Fibroblast of the aortic adventitia (primary cell): ENCODE measurements at regions not wholly inside any gene's neighbourhood (a gene's known extent, or its start where the extent isn't known, plus 50 kb on each side); places are given as distances from the start of the nearest gene placed in this dataset.

ENCODE experiments used
- DNase-seq: peaks from one replicate; pipeline ENCODE4 v3.0.0-alpha.2; 2010; ENCODE audit warnings: low read depth
- H3K4me3 ChIP-seq: 2 replicates; pipeline ENCODE4 v1.5.1; 2011; ENCODE audit warnings: low read depth, mild to moderate bottlenecking, control low read depth, low read length, moderate library complexity
- TF ChIP-seq, protein P1 (sequence below): IDR thresholded peaks from 2 replicates; pipeline ENCODE4 v1.5.1; 2011; ENCODE audit warnings: mild to moderate bottlenecking, low read length, control low read depth, inconsistent platforms; ENCODE audit not compliant: insufficient read depth

DNA sequence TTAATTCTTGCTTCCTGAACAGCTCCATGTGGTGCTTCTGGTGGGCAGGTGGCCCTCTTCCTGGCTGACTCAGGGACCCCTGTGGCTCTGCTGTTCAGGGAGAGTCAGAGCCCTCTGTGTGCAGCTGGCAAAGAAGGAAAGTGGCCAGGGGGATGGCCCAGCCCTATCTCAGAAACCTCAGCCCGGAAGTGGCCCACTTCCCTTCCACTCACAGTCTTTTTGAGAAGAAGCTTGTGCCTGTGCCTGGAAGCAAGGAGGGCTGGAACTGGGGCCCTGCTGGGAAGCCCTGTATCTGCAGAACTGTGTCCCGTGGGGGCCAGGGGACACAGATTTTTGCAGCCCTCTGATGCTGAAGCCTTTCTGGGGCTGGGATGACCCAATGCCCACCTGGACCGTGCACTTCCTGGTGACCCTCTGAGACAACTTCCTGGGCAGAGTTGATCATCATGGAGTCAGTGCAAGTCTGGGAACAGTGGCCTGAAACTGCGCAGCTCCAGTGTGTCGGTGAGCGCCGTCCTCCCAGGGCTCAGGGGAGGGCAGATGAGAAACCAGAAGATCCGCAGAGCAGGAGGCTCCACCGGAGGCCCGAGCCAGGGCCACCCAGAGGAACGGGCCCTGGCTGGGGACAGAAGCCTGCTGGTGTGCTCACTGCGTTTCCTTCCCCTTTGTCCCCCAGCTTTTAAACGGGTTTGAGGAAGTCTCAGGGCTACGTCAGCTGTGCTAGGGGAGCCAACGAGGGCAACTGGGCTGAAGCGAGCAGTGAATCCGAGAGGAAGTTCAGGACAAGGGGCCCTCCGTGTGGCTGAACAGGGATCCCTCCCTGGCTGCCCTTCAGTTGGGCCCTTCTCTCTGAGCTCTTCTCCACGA, 217.4 kb upstream of the RTL1 start:
- no peak for DNase-seq
- TF ChIP-seq, protein P1, sequence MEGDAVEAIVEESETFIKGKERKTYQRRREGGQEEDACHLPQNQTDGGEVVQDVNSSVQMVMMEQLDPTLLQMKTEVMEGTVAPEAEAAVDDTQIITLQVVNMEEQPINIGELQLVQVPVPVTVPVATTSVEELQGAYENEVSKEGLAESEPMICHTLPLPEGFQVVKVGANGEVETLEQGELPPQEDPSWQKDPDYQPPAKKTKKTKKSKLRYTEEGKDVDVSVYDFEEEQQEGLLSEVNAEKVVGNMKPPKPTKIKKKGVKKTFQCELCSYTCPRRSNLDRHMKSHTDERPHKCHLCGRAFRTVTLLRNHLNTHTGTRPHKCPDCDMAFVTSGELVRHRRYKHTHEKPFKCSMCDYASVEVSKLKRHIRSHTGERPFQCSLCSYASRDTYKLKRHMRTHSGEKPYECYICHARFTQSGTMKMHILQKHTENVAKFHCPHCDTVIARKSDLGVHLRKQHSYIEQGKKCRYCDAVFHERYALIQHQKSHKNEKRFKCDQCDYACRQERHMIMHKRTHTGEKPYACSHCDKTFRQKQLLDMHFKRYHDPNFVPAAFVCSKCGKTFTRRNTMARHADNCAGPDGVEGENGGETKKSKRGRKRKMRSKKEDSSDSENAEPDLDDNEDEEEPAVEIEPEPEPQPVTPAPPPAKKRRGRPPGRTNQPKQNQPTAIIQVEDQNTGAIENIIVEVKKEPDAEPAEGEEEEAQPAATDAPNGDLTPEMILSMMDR, result no peak
- H3K4me3 ChIP-seq, result no peak overlapping the region

DNA sequence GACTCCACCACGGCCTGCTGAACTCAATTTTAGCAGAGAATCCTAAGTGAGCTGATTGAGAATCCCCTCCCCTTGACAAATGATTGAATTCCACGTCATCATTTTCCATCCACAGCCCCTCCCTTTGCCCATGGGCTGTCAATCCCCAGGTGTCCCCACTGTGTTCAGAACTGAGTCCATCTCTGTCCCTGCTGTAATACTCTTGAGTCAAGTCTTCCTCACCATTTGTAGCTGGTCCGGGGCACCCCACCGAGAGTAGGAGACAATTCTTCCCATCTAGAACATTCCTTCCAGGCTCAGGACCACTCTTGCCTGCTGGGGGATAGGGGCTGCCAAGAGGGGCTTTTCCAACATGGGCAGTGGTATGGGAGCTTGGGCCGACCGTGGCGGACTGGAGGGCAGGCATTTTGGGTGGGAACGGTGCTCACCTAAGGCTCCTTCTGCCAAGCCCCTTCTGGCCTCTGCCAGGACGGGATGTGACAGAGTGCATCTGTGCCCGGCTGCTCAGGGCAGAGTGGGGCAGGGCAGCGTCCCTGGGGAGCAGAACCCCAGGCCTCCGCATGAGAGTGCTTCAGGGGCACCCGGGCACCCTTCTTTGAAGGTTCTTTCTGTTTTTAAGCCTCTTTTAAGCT, 218.1 kb upstream of the RTL1 start:
- TF ChIP-seq, protein P1, result no peak
- no peak for DNase-seq
- no peak overlapping the region for H3K4me3 ChIP-seq

DNA sequence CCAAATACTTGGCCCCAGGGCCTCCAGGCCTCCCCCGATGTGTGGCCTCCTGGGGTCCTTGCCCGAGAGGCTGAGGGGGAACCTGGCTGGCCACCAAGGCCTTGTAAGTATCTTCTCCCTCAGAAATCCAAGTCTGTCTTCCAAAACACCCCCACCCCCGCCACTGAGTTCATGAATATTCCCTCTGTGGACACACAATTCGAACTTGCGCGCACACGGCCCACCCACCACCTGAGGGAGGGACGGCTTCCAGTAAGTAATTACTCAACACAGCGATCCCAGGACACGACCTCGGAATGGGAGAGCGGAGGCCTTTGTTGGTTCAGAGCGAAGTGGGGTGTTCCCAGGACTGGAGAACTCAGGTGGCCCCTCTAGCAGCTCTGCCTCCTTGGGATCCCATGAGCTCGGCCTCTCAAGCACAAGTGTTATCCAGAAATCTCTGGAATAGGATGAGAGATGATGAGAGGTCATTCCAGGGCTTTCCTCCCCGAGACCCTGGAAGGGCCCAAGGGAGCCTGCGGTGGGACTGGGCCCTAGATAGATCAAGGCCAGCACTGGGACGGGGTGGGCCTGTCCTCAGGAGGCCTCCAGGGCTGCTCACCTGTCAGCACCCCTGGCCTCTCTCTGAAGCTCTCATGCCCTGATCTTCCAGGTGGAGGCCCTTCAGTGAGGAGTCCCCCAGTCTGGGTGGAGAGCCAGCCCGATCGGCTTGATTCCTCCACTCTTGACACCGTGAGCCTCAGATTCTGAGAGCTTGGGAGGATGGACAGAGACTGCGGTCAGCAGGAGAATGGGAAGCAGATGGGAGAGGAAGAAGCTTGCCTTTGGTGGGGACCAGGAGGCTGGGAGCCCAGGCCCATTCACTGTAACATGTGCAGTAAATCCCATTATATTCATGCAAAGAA, 219.0 kb upstream of the RTL1 start:
- DNase-seq, result no peak
- H3K4me3 ChIP-seq, result no peak overlapping the region
- TF ChIP-seq, protein P1, result no peak

DNA sequence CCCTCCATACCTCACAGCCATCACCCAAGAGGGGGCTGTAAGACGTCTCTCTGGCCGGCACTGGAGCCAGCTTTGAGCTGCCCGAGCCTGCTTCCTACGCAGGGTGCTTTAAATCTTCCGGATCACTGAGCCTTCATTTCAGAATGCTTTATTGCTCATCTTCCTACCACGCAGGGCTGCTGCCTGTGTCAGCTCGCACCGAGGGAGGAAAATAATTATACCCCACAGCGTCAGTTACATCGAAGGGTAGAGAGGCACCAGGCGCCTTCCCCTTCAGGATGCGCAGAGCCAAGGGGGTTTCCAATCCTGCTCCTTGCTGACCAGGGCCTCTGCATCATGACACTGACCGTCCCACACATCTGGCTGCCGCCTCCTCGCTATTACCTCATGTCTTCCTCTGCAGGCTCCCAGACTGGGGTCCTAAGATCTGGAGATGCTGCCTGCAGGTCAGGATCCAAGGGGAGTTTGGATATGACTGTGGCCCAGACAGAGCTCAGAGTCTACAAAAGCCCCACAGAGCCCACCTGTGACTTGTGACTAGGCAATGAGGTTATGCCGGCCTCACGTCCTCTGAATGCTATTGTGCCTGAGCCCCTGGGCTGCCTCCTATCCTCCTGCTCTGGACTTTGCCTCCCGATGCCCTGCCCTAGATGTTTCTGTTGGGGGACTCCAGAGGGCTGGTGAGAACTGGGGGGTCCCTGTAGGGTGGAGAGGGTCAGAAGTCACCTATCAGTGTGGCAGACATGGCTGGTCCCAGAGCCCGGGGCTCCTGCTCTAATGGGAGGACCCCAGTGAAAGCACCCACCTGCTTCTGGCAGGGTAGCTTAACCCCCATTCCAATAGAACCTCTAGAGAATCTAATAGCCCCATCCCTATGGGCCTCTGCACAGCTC, 220.3 kb upstream of the RTL1 start:
- TF ChIP-seq, protein P1, result no peak
- no peak overlapping the region for H3K4me3 ChIP-seq
- no peak for DNase-seq

DNA sequence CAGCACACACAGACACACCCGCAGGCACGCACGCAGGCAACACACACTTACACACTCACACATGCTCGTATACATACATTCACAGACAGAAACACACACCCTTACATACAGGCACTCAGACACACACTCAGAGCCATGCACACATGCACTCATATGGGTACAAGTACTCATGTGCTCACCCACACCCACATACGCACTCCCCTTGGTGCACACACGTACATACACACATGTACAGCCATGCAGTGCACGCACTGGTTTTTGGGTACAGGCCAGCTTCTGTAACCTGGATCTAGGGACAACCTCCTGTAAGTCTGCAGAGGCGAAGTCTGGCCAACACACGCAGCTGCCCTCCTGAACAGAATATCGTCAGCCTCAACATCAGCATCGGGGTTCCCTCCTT, 221.3 kb upstream of the RTL1 start:
- DNase-seq, result no peak
- no peak overlapping the region for H3K4me3 ChIP-seq
- TF ChIP-seq, protein P1, result no peak

DNA sequence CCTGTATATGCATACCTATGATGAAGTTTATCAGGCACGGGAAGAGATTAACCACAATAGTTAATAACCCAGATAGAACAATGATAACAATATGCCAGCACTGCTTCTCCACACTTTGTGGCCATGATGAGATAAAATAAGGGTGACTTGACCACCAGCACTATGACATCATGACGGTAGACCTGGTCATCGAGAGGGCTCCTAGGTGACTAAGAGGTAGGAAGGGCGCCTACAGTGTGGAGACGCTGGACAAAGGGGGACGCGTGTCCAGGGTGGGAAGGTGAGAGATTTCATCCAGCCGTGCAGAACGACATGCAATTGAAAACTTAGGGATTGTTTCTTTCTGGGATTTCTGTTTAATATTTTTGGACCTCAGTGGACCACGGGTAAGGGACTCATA, 221.8 kb upstream of the RTL1 start:
- TF ChIP-seq, protein P1, result no peak
- no peak for DNase-seq
- no peak overlapping the region for H3K4me3 ChIP-seq
